Liver (tissue), 8 donors: ENCODE measurements at regions not wholly inside any gene's neighbourhood (a gene's known extent, or its start where the extent isn't known, plus 50 kb on each side); places are given as distances from the start of the nearest gene placed in this dataset.

Experiments
- DNase-seq: peaks from one replicate; pipeline ENCODE4 v3.0.0-alpha.2; 2017; ENCODE audit warnings: low spot score
- H3K27ac ChIP-seq, 2 donors: one replicate each; pipeline ENCODE4 v1.7.0; 2013; ENCODE audit warnings: inconsistent platforms in 2 of 2, low read length in 2 of 2, control low read depth in 1 of 2, low read depth in 1 of 2, mild to moderate bottlenecking in 1 of 2
- H3K27me3 ChIP-seq, 4 donors: one replicate each; pipeline versions ENCODE4 v1.6.1 to v1.7.0; 2013; ENCODE audit warnings: low read length in 3 of 4, inconsistent platforms in 1 of 4, mild to moderate bottlenecking in 1 of 4, moderate library complexity in 1 of 4; ENCODE audit not compliant: control insufficient read depth in 4 of 4, insufficient read depth in 4 of 4
- H3K36me3 ChIP-seq, 4 donors: one replicate each; pipeline versions ENCODE4 v1.6.1 to v1.7.0; 2013; ENCODE audit warnings: low read length in 3 of 4, mild to moderate bottlenecking in 3 of 4, low read depth in 1 of 4, moderate library complexity in 1 of 4; ENCODE audit not compliant: control insufficient read depth in 4 of 4, insufficient read depth in 3 of 4
- H3K4me1 ChIP-seq, 4 donors: one replicate each; pipeline versions ENCODE4 v1.6.1 to v1.7.0; 2013; ENCODE audit warnings: low read length in 3 of 4, mild to moderate bottlenecking in 3 of 4, moderate library complexity in 1 of 4; ENCODE audit not compliant: control insufficient read depth in 4 of 4, insufficient read depth in 4 of 4
- H3K4me3 ChIP-seq, 3 donors: one replicate each; pipeline versions ENCODE4 v1.6.1 to v1.7.0; 2013; ENCODE audit warnings: low read length in 3 of 3, control low read depth in 1 of 3, low read depth in 1 of 3, mild to moderate bottlenecking in 1 of 3
- H3K9ac ChIP-seq, 2 donors: one replicate each; pipeline ENCODE4 v1.7.0; 2013; ENCODE audit warnings: low read length in 2 of 2, mild to moderate bottlenecking in 2 of 2, moderate library complexity in 2 of 2, control low read depth in 1 of 2, low read depth in 1 of 2
- H3K9me3 ChIP-seq, 4 donors: one replicate each; pipeline versions ENCODE4 v1.6.1 to v1.7.0; 2013; ENCODE audit warnings: low read length in 3 of 4; ENCODE audit not compliant: control insufficient read depth in 4 of 4
- EGR1 ChIP-seq, 2 donors: IDR thresholded peaks; 2 replicates each; pipeline ENCODE4 v1.6.1; 2016 to 2018; ENCODE audit warnings: antibody characterized with exemption in 2 of 2, low read depth in 2 of 2
- FOXA1 ChIP-seq: IDR thresholded peaks from 2 replicates; pipeline ENCODE4 v1.6.1; 2016; ENCODE audit warnings: antibody characterized with exemption
- FOXA2 ChIP-seq: IDR thresholded peaks from 2 replicates; pipeline ENCODE4 v1.6.1; 2016; ENCODE audit warnings: antibody characterized with exemption
- GABPA ChIP-seq, 2 donors: IDR thresholded peaks in 1 of 2; conservative IDR thresholded peaks in 1 of 2; 2 replicates each; pipeline ENCODE4 v1.6.1; 2016; ENCODE audit warnings: antibody characterized with exemption in 2 of 2, mild to moderate bottlenecking in 1 of 2, moderate library complexity in 1 of 2
- HNF4A ChIP-seq, 2 donors: conservative IDR thresholded peaks; 2 replicates each; pipeline ENCODE4 v1.6.1; 2016; ENCODE audit warnings: antibody characterized with exemption in 2 of 2, mild to moderate bottlenecking in 2 of 2
- HNF4G ChIP-seq: IDR thresholded peaks from 2 replicates; pipeline ENCODE4 v1.6.1; 2016; ENCODE audit warnings: antibody characterized with exemption
- JUND ChIP-seq, 2 donors: IDR thresholded peaks; 2 replicates each; pipeline ENCODE4 v1.6.1; 2016; ENCODE audit warnings: antibody characterized with exemption in 2 of 2
- NR2F2 ChIP-seq: IDR thresholded peaks from 2 replicates; pipeline ENCODE4 v1.6.1; 2016; ENCODE audit warnings: antibody characterized with exemption
- RAD21 ChIP-seq, 2 donors: IDR thresholded peaks; 2 replicates each; pipeline ENCODE4 v1.6.1; 2016; ENCODE audit warnings: antibody characterized with exemption in 2 of 2, mild to moderate bottlenecking in 2 of 2
- RXRA ChIP-seq, 2 donors: IDR thresholded peaks; 2 replicates each; pipeline ENCODE4 v1.6.1; 2017 to 2018; ENCODE audit warnings: antibody characterized with exemption in 2 of 2, mild to moderate bottlenecking in 1 of 2
- SP1 ChIP-seq: IDR thresholded peaks from 2 replicates; pipeline ENCODE4 v1.6.1; 2018; ENCODE audit warnings: antibody characterized with exemption, mild to moderate bottlenecking
- TAF1 ChIP-seq: conservative IDR thresholded peaks from 2 replicates; pipeline ENCODE4 v1.6.1; 2016; ENCODE audit warnings: antibody characterized with exemption, mild to moderate bottlenecking
- YY1 ChIP-seq: IDR thresholded peaks from 2 replicates; pipeline ENCODE4 v1.6.1; 2016; ENCODE audit warnings: antibody characterized with exemption, mild to moderate bottlenecking
- WGBS: extraction: QIAGEN DNeasy Blood & Tissue Kit; methylation state at CpG from one replicate; pipeline ENCODE4 v1.1.7; 2013; 5-methylcytosine and 5-hydroxymethylcytosine counted together
- TF ChIP-seq, protein P1 (sequence below): IDR thresholded peaks from 2 replicates; pipeline ENCODE4 v1.6.1; 2016; ENCODE audit warnings: antibody characterized with exemption
- TF ChIP-seq, protein P2 (sequence below): IDR thresholded peaks from 2 replicates; pipeline ENCODE4 v1.6.1; 2016; ENCODE audit warnings: antibody characterized with exemption
- TF ChIP-seq, protein P3 (sequence below): IDR thresholded peaks from 2 replicates; pipeline ENCODE4 v1.6.1; 2016; ENCODE audit warnings: antibody characterized with exemption
- TF ChIP-seq, protein P4 (sequence below): fragments of 150-350 bp; IDR thresholded peaks from 2 replicates; pipeline ENCODE4 v1.5.1; 2017; ENCODE audit warnings: improper control_type of control experiment, low read depth, low read length; ENCODE audit not compliant: missing input control
- TF ChIP-seq, protein P5 (sequence below): IDR thresholded peaks from 2 replicates; pipeline ENCODE4 v1.6.1; 2016; ENCODE audit warnings: antibody characterized with exemption, mild to moderate bottlenecking
- donor health status: healthy.
- donor health status: healthy.
- donor health status: healthy.
- donor health status: healthy.
- donor health status: healthy.

DNA sequence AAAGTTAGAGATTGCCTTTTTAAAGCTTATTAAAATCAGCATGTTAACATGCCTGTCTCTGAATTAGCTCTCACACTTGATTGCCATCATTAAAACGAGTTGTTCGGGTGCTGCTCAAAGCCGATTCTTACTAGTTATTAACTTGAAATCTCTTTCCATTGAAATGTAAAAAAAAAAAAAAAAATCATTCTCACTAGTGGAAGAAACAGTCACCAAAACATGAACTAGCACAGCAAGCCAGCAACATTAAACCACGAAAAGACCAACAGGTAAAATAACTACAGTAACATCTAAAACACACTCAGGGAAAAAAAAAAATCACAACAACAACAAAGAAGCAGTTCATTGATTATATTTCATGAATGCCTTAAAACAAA, 264.5 kb downstream of the MEIS1 start:
- DNase-seq: no peak
- Histone ChIP-seq H3K9ac (no peak overlapping the region), H3K4me1 (no peaks in the 10 kb centered on the region), H3K27me3 (peaks cover 0 to 5% (median 0%) of the 10 kb centered on the region in 4 donors), H3K36me3 (no peaks in the 10 kb centered on the region), H3K9me3 (no peaks in the 10 kb centered on the region), H3K27ac (no peak overlapping the region), H3K4me3 (no peak overlapping the region)
- 78% methylated on average over 4 of the region's 4 CpGs for WGBS
- TF ChIP-seq, protein P1, sequence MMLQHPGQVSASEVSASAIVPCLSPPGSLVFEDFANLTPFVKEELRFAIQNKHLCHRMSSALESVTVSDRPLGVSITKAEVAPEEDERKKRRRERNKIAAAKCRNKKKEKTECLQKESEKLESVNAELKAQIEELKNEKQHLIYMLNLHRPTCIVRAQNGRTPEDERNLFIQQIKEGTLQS: no peak
- TF ChIP-seq, protein P2, sequence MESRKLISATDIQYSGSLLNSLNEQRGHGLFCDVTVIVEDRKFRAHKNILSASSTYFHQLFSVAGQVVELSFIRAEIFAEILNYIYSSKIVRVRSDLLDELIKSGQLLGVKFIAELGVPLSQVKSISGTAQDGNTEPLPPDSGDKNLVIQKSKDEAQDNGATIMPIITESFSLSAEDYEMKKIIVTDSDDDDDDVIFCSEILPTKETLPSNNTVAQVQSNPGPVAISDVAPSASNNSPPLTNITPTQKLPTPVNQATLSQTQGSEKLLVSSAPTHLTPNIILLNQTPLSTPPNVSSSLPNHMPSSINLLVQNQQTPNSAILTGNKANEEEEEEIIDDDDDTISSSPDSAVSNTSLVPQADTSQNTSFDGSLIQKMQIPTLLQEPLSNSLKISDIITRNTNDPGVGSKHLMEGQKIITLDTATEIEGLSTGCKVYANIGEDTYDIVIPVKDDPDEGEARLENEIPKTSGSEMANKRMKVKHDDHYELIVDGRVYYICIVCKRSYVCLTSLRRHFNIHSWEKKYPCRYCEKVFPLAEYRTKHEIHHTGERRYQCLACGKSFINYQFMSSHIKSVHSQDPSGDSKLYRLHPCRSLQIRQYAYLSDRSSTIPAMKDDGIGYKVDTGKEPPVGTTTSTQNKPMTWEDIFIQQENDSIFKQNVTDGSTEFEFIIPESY: no peak
- TF ChIP-seq, protein P3, sequence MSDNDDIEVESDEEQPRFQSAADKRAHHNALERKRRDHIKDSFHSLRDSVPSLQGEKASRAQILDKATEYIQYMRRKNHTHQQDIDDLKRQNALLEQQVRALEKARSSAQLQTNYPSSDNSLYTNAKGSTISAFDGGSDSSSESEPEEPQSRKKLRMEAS: no peak
- TF ChIP-seq FOXA2: no peak
- TF ChIP-seq, protein P4, sequence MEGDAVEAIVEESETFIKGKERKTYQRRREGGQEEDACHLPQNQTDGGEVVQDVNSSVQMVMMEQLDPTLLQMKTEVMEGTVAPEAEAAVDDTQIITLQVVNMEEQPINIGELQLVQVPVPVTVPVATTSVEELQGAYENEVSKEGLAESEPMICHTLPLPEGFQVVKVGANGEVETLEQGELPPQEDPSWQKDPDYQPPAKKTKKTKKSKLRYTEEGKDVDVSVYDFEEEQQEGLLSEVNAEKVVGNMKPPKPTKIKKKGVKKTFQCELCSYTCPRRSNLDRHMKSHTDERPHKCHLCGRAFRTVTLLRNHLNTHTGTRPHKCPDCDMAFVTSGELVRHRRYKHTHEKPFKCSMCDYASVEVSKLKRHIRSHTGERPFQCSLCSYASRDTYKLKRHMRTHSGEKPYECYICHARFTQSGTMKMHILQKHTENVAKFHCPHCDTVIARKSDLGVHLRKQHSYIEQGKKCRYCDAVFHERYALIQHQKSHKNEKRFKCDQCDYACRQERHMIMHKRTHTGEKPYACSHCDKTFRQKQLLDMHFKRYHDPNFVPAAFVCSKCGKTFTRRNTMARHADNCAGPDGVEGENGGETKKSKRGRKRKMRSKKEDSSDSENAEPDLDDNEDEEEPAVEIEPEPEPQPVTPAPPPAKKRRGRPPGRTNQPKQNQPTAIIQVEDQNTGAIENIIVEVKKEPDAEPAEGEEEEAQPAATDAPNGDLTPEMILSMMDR: no peak
- TF ChIP-seq RXRA (IDR thresholded peaks at IDR 0.05): no peak
- no peak for TF ChIP-seq GABPA (IDR thresholded peaks at IDR 0.05 in 1 of 2, conservative IDR thresholded peaks at IDR 0.05 in 1 of 2)
- TF ChIP-seq SP1: no peak
- no peak for TF ChIP-seq HNF4A (conservative IDR thresholded peaks at IDR 0.05)
- no peak for TF ChIP-seq YY1
- no peak for TF ChIP-seq RAD21 (IDR thresholded peaks at IDR 0.05)
- TF ChIP-seq NR2F2: no peak
- TF ChIP-seq TAF1: no peak
- TF ChIP-seq HNF4G: no peak
- TF ChIP-seq FOXA1: no peak
- TF ChIP-seq JUND (IDR thresholded peaks at IDR 0.05): no peak
- TF ChIP-seq, protein P5, sequence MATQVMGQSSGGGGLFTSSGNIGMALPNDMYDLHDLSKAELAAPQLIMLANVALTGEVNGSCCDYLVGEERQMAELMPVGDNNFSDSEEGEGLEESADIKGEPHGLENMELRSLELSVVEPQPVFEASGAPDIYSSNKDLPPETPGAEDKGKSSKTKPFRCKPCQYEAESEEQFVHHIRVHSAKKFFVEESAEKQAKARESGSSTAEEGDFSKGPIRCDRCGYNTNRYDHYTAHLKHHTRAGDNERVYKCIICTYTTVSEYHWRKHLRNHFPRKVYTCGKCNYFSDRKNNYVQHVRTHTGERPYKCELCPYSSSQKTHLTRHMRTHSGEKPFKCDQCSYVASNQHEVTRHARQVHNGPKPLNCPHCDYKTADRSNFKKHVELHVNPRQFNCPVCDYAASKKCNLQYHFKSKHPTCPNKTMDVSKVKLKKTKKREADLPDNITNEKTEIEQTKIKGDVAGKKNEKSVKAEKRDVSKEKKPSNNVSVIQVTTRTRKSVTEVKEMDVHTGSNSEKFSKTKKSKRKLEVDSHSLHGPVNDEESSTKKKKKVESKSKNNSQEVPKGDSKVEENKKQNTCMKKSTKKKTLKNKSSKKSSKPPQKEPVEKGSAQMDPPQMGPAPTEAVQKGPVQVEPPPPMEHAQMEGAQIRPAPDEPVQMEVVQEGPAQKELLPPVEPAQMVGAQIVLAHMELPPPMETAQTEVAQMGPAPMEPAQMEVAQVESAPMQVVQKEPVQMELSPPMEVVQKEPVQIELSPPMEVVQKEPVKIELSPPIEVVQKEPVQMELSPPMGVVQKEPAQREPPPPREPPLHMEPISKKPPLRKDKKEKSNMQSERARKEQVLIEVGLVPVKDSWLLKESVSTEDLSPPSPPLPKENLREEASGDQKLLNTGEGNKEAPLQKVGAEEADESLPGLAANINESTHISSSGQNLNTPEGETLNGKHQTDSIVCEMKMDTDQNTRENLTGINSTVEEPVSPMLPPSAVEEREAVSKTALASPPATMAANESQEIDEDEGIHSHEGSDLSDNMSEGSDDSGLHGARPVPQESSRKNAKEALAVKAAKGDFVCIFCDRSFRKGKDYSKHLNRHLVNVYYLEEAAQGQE: no peak
- no peak for TF ChIP-seq EGR1 (IDR thresholded peaks at IDR 0.05; ENCODE audit: low read depth in 2 of 2)
